Heart left ventricle (tissue), 13 donors: ENCODE measurements at regions not wholly inside any gene's neighbourhood (a gene's known extent, or its start where the extent isn't known, plus 50 kb on each side); places are given as distances from the start of the nearest gene placed in this dataset.
"Not testable (repeated sequence)": the region's sequence is repeated elsewhere in the genome, so short reads cannot be mapped to it uniquely, and the experiment has no call there.

Source experiments
- POLR2A ChIP-seq, 2 donors: fragments of 450-650 bp; IDR thresholded peaks; one replicate each; pipeline ENCODE4 v1.6.1; 2017; ENCODE audit warnings: antibody characterized with exemption in 2 of 2, mild to moderate bottlenecking in 2 of 2, moderate library complexity in 2 of 2
- TF ChIP-seq, protein P1 (sequence below), 12 donors: fragments of 200-600 bp; sonication (generic) in 4 of 12; IDR thresholded peaks; one replicate each; pipeline versions ENCODE4 v1.5.0 to v1.8.0; 2018 to 2022; ENCODE audit warnings: antibody characterized with exemption in 12 of 12, mild to moderate bottlenecking in 5 of 12
- donor health status: ischemic (EF 13 %, LVEDD 7.1; RV severe dilation, severe dysfunction).
- donor health status: DM: no; HTN: yes; CAD: no.
- donor health status: DM: no; HTN: no; CAD: no.
- donor health status: ischemic (EF 25% LVEDD 6.9; RV normal size, moderate dysfunction).
- donor health status: ischemic (EF 25% LVEDD 5.7; RV mildly dilated, moderate dysfunction).
- donor health status: ischemic (EF 35%, LVEDD 5.7; RV mildly dilated, moderate dysfunction).
- donor health status: nonischemic (EF 11% LVEDD 7.7; RV severe dilation, severe dysfunction).
- donor health status: DM: yes; HTN: yes; CAD: no.
- donor health status: PGD.
- donor health status: ischemic (EF 29% LVEDD 5.4; RV normal size, mild dysfunction).
- donor health status: nonischemic (EF 23%, LVEDD 6.1; RV moderate dilation, normal function).

GRCh38 chr7:65141894-65142293 lies 135.4 kb upstream of the ERV3-1 start:
- TF ChIP-seq POLR2A (IDR thresholded peaks at IDR 0.05) = not testable (repeated sequence)
- TF ChIP-seq, protein P1, sequence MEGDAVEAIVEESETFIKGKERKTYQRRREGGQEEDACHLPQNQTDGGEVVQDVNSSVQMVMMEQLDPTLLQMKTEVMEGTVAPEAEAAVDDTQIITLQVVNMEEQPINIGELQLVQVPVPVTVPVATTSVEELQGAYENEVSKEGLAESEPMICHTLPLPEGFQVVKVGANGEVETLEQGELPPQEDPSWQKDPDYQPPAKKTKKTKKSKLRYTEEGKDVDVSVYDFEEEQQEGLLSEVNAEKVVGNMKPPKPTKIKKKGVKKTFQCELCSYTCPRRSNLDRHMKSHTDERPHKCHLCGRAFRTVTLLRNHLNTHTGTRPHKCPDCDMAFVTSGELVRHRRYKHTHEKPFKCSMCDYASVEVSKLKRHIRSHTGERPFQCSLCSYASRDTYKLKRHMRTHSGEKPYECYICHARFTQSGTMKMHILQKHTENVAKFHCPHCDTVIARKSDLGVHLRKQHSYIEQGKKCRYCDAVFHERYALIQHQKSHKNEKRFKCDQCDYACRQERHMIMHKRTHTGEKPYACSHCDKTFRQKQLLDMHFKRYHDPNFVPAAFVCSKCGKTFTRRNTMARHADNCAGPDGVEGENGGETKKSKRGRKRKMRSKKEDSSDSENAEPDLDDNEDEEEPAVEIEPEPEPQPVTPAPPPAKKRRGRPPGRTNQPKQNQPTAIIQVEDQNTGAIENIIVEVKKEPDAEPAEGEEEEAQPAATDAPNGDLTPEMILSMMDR (IDR thresholded peaks at IDR 0.05) = not testable (repeated sequence)
